NCI-H2081 (cell line): ENCODE measurements at regions not wholly inside any gene's neighbourhood (a gene's known extent, or its start where the extent isn't known, plus 50 kb on each side); places are given as distances from the start of the nearest gene placed in this dataset.
"Not testable (repeated sequence)": the region's sequence is repeated elsewhere in the genome, so short reads cannot be mapped to it uniquely, and the experiment has no call there.

Experiments used
- DNase-seq, 2 experiments: peaks; one replicate each; lab custom pipeline; 2025; lab: John Stamatoyannopoulos, UW

DNA sequence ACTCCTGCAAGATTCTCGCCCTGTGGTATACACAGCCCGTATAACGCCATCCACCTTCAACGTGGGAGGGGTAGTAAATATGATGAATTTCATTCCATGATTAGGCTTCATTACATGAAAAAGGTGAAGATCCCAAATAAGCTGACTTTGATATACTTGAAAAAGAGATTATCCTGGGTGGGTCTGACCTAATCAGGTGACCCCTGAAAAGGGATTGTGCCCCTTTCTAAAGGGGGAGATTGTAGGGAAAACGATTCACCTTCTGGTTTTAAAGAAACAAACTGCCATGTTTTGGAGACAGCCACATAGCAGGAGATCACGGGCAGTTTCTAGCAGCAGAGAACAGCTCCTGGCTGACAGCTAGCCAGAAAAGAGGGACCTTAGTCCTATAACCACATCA is 155.1 kb upstream of the SMLR1 start:
- DNase-seq, result no peak

GRCh38 chr6:130674604-130675003 is 152.6 kb upstream of the SMLR1 start:
- no peak for DNase-seq

- peak in 1 of 2 experiments; percentile 0 for DNase-seq
Measured at GRCh38 chr6:130675072-130675471, 152.1 kb upstream of the SMLR1 start.

GRCh38 chr6:130676077-130676772 is 151.0 kb upstream of the SMLR1 start:
- DNase-seq, result peak in 1 of 2 experiments; percentile 1

- DNase-seq, result no peak
Measured at GRCh38 chr6:130676773-130677144, 150.4 kb upstream of the SMLR1 start.

DNA sequence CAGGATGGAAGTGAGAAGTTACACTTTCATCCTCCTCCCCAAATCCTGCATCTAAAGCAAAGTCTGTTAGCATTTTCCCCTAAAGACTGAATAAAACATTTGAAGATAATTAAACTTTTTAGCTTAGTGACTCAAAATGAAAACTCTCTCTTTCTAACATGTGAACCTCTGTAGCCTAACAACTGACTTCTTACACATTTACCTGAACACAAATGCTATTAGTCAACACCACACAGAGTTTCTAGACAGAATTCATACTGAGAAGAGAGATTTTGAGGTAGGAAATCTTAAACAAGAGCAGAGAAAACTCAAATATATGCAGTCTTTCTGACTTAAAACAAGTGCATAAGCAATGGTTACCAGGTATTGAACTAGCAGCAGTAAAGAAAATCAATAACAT is 149.9 kb upstream of the SMLR1 start:
- DNase-seq, result no peak

DNA sequence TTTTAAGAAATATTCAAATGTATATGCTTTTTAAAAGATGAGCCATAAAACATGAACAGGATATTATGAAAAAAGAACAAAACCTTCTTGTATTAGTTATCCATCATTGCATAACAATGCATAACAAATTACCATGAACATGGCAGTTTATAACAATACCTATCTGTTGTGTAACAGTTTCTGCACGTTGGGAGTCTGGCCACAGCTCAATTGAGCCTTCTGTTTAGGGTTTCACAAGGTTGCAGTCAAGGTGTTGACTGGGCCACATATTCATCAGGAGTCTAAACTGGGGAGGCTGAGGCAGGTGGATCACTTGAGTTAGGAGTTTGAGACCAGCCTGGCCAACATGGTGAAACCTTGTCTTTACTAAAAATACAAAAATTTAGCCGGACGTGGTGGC is 149.4 kb upstream of the SMLR1 start:
- DNase-seq, result no peak

DNA sequence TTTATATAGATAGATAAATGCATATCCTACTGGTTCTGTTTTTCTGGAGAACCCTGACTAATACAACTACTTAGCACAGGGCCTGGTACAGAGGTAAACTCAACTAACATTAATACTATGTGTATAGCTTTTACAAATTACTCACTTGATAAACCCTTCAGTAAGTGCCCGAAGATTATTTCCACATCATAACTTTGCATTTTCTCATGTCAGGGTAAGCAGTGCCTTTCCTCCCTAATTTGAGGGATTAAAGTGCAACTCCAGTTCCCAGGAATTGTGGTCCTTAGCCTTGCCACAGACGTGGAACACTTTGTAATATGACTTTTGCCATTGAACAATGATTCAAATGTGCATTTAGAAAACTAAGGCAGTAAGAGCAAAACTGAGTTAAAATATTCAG is 147.5 kb upstream of the SMLR1 start:
- no peak for DNase-seq

DNA sequence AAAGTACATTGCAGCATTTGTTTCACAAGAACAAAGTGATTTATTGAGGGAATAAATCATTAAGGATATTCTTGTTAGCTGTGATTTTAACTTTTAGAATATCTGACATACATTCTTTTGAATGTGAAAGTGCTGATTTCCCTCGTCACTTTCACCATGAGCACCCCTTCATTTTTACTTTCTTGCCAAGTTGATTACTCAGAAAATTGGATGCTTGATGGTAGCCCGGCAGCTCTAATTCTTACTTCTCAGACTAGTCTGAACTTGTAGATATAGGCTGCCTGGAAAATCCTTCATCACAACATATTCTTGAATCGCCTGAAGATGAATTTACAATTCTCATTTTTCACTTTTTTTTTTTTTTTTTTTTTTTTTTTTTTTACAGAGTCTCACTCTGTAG is 147.1 kb upstream of the SMLR1 start:
- DNase-seq, result no peak

GRCh38 chr6:130681028-130681427 is 146.2 kb upstream of the SMLR1 start:
- no peak for DNase-seq

DNA sequence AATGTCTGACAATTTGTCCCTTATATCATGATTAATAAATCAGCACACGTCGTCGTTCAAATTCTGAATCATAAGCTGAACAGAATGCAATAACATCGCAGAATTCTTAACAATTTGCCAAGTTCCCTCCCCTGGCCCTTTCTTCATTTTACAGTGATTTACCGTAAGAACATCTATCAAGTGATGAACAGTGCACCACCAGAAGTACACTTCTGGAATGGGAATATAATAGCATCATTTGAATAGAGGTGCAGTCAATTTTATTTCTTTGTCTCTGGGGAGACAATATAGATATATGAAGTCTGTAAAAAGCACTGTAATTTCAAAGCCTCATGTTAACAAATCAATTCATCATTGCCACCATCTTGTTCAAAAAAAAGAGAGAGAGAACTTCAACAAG is 145.1 kb upstream of the SMLR1 start:
- DNase-seq, result no peak

- no peak for DNase-seq
Measured at GRCh38 chr6:130683761-130684517, 143.3 kb upstream of the SMLR1 start.

DNA sequence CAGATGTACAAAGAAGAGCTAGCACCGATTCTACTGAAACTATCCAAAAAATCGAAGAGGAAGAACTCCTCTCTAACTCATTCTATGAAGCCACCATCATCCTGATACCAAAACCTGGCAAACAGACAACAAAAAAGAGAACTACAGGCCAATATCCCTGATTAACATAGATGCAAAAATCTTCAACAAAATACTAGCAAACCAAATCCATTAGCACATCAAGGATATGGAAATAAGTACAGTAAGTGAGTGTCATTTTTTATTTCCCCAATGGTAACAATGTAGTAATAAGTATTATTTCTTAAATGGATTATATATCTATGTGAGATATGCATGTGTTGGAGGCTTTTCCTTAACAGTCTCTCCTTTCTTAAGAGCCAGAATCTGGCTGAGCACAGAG is 134.5 kb upstream of the SMLR1 start:
- DNase-seq, result no peak

- no peak for DNase-seq
Measured at GRCh38 chr6:130693944-130694343, 133.3 kb upstream of the SMLR1 start.

GRCh38 chr6:130694606-130695005 is 132.6 kb upstream of the SMLR1 start:
- no peak for DNase-seq

- no peak for DNase-seq
Measured at GRCh38 chr6:130696806-130697205, 130.4 kb upstream of the SMLR1 start.

- DNase-seq, result no peak
Measured at GRCh38 chr6:130697271-130697994, 129.8 kb upstream of the SMLR1 start.

DNA sequence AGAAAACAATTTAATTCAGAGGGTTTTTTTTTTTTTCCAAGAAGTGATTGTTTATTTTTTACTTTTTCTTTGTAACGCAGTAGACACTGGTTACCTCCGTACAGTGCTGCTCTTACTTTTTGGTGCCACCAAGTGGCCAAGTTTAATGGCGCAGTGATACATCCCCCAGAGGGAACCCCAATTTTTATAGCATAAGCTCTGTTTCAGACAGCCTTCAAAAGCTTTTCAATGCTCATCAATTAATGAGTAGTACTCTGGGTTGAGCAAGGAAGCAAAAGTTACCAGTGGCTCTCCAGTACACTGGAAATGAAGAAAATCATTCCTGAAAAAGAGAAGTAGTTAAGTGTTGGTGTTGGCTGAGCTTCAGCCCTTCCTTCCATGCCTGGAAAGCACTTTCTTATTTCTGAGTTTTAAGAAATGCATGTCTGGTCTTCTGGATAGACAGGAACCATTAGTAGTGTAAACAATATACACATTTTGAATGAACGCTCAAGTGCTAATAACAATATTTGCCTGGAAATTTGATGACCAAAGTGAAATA is 129.1 kb upstream of the SMLR1 start:
- DNase-seq, result peak; percentile 1 to 27

GRCh38 chr6:130699742-130700141 is 127.5 kb upstream of the SMLR1 start:
- DNase-seq, result no peak

DNA sequence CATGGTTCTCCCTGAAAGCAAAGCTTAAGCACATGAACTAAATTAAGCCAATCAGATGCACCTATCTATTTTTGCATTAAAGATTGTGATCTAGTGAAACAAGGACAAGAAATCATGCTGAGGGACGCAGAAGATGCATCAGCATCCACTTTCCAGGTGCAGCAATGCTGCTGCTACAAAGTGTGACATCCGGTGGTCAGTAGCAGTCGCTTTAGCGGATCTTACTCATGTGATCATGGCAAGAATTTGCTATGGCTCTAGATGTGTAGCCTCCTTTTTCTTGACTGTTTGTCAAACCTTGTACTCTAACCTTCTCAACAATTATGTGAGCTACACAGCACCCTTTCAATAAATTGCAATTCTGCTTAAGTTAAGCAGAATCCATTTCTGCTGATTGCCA is 126.8 kb upstream of the SMLR1 start:
- DNase-seq, result no peak

GRCh38 chr6:130708338-130708737 is 118.9 kb upstream of the SMLR1 start:
- peak; percentile 14 to 59 for DNase-seq

DNA sequence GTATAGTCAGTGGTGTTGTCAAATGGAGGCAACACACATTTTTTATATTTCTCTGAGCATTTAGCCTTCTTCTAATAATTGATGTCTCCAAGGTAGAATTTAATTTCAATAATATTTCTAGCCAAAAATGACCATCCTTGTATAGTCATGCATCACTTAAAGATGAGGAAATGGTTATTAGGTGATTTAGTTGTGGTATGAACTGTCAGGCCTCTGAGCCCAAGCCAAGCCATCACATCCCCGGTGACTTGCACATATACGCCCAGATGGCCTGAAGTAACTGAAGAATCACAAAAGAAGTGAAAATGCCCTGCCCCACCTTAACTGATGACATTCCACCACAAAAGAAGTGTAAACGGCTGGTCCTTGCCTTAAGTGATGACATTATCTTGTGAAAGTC is 115.6 kb upstream of the SMLR1 start:
- DNase-seq, result not testable (repeated sequence)

DNA sequence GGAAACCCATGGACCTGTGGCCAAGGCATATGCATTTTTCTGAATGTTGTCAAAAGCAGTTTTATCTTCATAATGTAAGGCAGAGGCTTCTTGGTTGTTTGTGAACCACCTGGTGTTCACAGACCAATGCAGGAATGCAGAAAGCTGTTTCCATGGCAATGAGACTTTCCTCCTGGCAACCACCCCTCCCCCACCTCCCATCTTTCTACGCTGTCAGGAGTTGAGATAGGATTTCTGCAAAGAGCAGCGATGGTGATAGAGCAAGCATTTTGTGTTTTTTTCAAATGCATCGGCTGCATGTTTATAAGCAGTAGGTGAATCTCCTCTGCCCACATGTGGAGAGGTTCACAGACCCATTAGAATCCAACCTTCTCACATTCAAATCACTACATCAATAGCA is 114.1 kb upstream of the SMLR1 start:
- DNase-seq, result no peak
